Breast epithelium (tissue), 4 donors: ENCODE measurements at regions not wholly inside any gene's neighbourhood (a gene's known extent, or its start where the extent isn't known, plus 50 kb on each side); places are given as distances from the start of the nearest gene placed in this dataset.

Experiments used
- DNase-seq, 2 donors: peaks; one replicate each; pipeline ENCODE4 v3.0.0-alpha.2; 2019; ENCODE audit warnings: low spot score in 2 of 2
- H3K27ac ChIP-seq, 2 donors: fragments of 200-600 bp; sonication (generic) in 1 of 2; one replicate each; pipeline ENCODE4 v1.5.1; 2016 to 2019; ENCODE audit warnings: mild to moderate bottlenecking in 1 of 2
- H3K27me3 ChIP-seq, 2 donors: fragments of 200-600 bp; sonication (generic) in 1 of 2; one replicate each; pipeline versions ENCODE4 v1.5.1 to v1.6.0; 2017 to 2019; ENCODE audit warnings: control low read depth in 1 of 2, mild to moderate bottlenecking in 1 of 2
- H3K36me3 ChIP-seq: fragments of 200-600 bp; one replicate; pipeline ENCODE4 v1.5.1; 2019
- H3K4me1 ChIP-seq, 2 donors: fragments of 200-600 bp; sonication (generic); one replicate each; pipeline ENCODE4 v1.5.1; 2016 to 2019; ENCODE audit warnings: control low read depth in 1 of 2
- H3K4me3 ChIP-seq, 3 donors: fragments of 200-600 bp; sonication (generic); 1 replicate in 2 of 3; 2 replicates in 1 of 3; pipeline ENCODE4 v1.5.1; 2016 to 2019; ENCODE audit warnings: mild to moderate bottlenecking in 3 of 3, moderate library complexity in 2 of 3
- H3K9me3 ChIP-seq, 2 donors: fragments of 200-600 bp; sonication (generic) in 1 of 2; one replicate each; pipeline ENCODE4 v1.5.1; 2016 to 2019; ENCODE audit warnings: control low read depth in 1 of 2
- POLR2A ChIP-seq: fragments of 450-650 bp; IDR thresholded peaks from one replicate; pipeline ENCODE4 v1.6.1; 2016; ENCODE audit warnings: antibody characterized with exemption, mild to moderate bottlenecking, moderate library complexity
- POLR2AphosphoS5 ChIP-seq, 3 donors: sonication (generic); formaldehyde crosslinking; IDR thresholded peaks; one replicate each; pipeline ENCODE4 v1.6.1; 2017; ENCODE audit warnings: antibody characterized with exemption in 3 of 3
- intact Hi-C: fragments of 100-400 bp; cut with DNase I; formaldehyde crosslinking; loops from one replicate; pipeline ENCODE4 v1.15.1; 2023; ENCODE audit warnings: low total_unique reads
- TF ChIP-seq, protein P1 (sequence below), 3 donors: fragments of 450-650 bp; IDR thresholded peaks; one replicate each; pipeline ENCODE4 v1.5.1; 2016 to 2017; ENCODE audit warnings: antibody characterized with exemption in 3 of 3, mild to moderate bottlenecking in 3 of 3, moderate library complexity in 3 of 3

DNA sequence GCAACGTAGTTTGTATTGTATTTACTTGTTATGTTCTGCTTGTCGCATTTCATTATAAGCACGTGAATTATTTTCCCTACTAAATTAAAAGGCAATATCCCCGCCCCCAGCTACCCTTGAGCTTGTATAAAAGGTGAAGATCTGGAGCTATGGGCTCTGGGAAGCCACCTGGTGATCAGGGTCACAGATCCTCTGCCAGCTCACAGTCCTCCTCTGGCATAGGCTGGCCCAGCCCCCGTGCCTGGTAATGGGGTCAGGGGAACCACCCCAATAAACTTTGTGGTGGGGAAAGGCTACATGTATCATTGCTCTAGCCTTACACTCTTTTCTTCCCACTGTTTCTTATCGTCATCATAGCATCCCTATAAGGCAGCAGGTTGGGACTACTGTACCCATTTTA lies 190.2 kb upstream of the TSHZ3 start:
- H3K36me3 ChIP-seq: no peaks in the 10 kb centered on the region
- no peaks in the 10 kb centered on the region for H3K9me3 ChIP-seq
- DNase-seq: no peak
- TF ChIP-seq, protein P1, sequence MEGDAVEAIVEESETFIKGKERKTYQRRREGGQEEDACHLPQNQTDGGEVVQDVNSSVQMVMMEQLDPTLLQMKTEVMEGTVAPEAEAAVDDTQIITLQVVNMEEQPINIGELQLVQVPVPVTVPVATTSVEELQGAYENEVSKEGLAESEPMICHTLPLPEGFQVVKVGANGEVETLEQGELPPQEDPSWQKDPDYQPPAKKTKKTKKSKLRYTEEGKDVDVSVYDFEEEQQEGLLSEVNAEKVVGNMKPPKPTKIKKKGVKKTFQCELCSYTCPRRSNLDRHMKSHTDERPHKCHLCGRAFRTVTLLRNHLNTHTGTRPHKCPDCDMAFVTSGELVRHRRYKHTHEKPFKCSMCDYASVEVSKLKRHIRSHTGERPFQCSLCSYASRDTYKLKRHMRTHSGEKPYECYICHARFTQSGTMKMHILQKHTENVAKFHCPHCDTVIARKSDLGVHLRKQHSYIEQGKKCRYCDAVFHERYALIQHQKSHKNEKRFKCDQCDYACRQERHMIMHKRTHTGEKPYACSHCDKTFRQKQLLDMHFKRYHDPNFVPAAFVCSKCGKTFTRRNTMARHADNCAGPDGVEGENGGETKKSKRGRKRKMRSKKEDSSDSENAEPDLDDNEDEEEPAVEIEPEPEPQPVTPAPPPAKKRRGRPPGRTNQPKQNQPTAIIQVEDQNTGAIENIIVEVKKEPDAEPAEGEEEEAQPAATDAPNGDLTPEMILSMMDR (IDR thresholded peaks at IDR 0.05): no peak
- TF ChIP-seq POLR2A: no peak
- TF ChIP-seq POLR2AphosphoS5 (IDR thresholded peaks at IDR 0.05): no peak
- H3K4me3 ChIP-seq: no peak overlapping the region
- no peak overlapping the region for H3K27ac ChIP-seq
- H3K4me1 ChIP-seq: no peaks in the 10 kb centered on the region
- intact Hi-C loops: no loop called here
- H3K27me3 ChIP-seq: peaks cover 0 to 16% of the 10 kb centered on the region in 2 donors

DNA sequence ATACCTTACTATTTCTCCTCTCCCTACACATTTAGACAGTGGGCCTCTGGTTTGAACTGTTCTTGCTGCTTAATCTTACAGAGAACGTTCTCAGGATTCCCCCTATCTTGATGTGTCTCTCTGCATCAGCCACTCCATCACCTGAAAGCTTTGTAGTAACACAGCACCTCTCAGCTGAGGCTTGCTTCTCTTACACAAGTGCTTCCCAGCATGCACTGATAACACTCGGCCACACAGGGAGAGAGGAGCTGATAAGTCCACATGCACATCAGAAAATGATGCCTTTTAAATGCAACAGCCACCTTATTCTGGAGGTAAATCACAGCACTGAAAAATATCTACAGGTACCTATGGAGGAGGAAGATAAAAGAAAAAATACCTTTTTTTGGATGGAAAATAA lies 192.2 kb upstream of the TSHZ3 start:
- Histone ChIP-seq H3K27me3 (peaks cover 0 to 16% of the 10 kb centered on the region in 2 donors), H3K9me3 (no peaks in the 10 kb centered on the region), H3K4me3 (no peak overlapping the region), H3K4me1 (no peaks in the 10 kb centered on the region), H3K27ac (no peak overlapping the region), H3K36me3 (no peaks in the 10 kb centered on the region)
- no peak for TF ChIP-seq POLR2A
- no peak for TF ChIP-seq POLR2AphosphoS5 (IDR thresholded peaks at IDR 0.05)
- TF ChIP-seq, protein P1 (IDR thresholded peaks at IDR 0.05): no peak
- no peak for DNase-seq
- intact Hi-C loops: no loop called here

DNA sequence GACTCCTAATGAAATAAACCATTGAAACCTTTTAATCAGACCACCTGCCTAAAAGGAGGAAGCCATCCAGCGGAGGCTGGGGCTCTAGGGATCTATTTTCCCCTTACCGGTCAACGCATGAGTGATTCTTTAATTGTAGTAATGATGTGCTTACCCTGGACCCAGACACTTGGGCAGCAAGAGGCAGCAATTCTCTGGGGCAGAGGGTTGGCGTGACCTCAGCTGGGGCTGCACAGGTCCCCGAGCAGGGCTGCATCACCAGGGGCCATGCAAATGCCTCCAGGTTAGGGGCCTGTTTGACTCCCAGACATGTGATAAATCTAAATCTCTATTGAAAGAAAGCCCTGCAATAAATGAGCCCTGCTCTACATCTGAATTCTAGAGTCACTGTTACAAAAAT lies 194.2 kb upstream of the TSHZ3 start:
- intact Hi-C loops: no loop called here
- H3K4me3 ChIP-seq: no peak overlapping the region
- no peaks in the 10 kb centered on the region for H3K9me3 ChIP-seq
- H3K36me3 ChIP-seq: no peaks in the 10 kb centered on the region
- TF ChIP-seq POLR2A (no peak), POLR2AphosphoS5 (IDR thresholded peaks at IDR 0.05) (no peak)
- TF ChIP-seq, protein P1 (IDR thresholded peaks at IDR 0.05): no peak
- no peaks in the 10 kb centered on the region for H3K4me1 ChIP-seq
- H3K27ac ChIP-seq: no peak overlapping the region
- H3K27me3 ChIP-seq: peaks cover 0 to 16% of the 10 kb centered on the region in 2 donors
- no peak for DNase-seq

DNA sequence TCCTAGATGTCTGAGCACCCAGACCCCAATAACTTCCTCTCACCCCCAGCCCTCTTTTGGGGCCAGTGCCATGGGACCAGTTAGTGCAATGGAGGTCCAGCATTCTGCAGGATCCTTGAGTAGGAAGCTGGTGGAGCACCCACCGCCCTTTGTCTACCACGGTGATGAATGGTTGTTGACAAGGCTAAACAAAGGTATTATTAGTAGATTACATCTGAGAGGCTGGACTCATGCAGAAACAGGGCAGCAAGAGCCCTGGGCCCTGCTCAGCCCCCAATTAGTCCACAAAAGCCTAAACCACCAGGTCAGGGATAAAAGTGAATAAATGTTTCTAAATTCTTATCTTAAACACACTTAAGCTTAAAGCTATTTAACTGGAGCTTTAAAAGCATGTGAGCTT lies 196.5 kb upstream of the TSHZ3 start:
- H3K27ac ChIP-seq: no peak overlapping the region
- H3K27me3 ChIP-seq: peaks cover 0 to 6% of the 10 kb centered on the region in 2 donors
- no peak for TF ChIP-seq POLR2A
- TF ChIP-seq, protein P1 (IDR thresholded peaks at IDR 0.05): no peak
- no peak for TF ChIP-seq POLR2AphosphoS5 (IDR thresholded peaks at IDR 0.05)
- H3K4me3 ChIP-seq: no peak overlapping the region
- no peaks in the 10 kb centered on the region for H3K9me3 ChIP-seq
- intact Hi-C loops: no loop called here
- H3K4me1 ChIP-seq: no peaks in the 10 kb centered on the region
- H3K36me3 ChIP-seq: no peaks in the 10 kb centered on the region
- DNase-seq: no peak

DNA sequence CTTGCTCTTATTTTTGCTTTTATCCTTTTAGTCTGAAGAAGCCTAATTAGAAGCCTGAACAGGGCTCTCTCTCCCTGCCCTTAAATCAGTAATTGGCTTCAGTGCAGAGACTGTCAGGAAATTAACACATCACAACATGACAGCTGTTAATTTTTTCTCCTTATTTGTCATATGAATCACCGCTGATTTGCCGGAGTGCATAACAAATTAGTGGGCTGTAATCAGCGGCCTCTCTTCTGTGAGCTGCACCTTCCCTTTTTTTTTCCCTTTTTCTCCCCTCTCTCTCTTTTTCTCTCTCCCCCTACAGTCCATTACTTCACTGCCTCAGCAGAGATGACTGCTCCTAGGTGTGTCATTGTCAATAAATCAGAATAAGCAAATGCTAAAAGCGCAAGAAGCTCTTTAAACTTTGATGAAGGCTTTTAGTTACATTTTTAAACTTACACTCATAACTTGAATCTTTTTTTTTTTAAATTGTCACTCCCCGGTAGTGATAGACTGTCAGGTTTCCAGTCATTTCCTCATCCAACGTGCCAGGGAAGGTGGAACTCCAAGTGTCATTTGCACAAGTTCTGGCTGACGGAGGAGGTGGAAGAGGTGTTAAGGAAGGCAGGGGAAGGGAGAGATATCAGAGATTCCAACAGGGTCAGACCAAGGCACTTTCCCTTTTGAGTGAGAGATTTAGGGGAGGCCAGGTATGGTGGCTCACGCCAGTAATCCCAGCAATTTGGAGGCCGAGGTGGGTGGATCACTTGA lies 197.1 kb upstream of the TSHZ3 start:
- Histone ChIP-seq H3K27me3 (peaks cover 0 to 6% of the 10 kb centered on the region in 2 donors), H3K27ac (no peak overlapping the region), H3K36me3 (no peaks in the 10 kb centered on the region), H3K4me3 (no peak overlapping the region), H3K9me3 (no peaks in the 10 kb centered on the region), H3K4me1 (no peaks in the 10 kb centered on the region)
- no peak for TF ChIP-seq POLR2A
- TF ChIP-seq, protein P1 (IDR thresholded peaks at IDR 0.05): no peak
- TF ChIP-seq POLR2AphosphoS5 (IDR thresholded peaks at IDR 0.05): no peak
- no peak for DNase-seq
- intact Hi-C loops: no loop called here
